ENCODE measurements at regions not wholly inside any gene's neighbourhood (a gene's known extent, or its start where the extent isn't known, plus 50 kb on each side); places are given as distances from the start of the nearest gene placed in this dataset.
"Not testable (repeated sequence)": the region's sequence is repeated elsewhere in the genome, so short reads cannot be mapped to it uniquely, and the experiment has no call there.

DNA sequence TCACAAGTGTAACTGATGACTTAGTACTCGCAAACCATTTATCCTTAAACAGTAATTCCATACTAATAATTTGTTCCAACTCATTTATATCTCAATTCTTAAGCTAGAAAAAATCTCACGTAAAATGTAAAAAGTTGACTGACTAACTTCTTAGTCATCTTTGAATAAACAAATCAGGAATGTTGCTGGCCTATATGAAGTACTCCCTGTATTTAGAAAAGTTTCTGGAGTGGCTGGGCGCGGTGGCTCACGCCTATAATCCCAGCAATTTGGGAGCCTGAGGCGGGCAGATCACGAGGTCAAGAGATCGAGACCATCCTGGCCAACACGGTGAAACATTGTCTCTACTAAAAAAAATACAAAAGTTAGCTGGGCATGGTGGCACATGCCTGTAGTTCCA is 220.6 kb upstream of the FAM240B start:
- not testable (repeated sequence) for DNase-seq

DNA sequence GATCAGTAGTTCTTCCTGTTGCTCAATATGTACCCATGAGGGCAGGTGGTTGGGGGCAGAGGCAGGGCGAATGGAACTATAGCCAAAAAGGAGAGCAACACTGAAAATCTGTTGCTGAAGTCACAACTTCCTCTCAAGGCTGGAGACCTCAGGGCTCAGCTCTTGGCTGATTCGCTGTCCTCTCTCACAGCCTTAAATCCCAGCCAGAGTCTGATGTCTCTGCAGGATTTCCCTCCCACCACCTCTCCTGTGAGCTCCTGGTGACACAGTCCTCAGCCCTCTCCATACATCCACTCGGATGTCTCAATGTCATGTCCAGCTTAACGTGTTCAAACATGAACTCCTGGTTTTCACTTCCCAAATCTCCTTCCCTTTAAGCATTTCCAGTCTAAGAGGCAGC is 218.7 kb upstream of the FAM240B start:
- not testable (repeated sequence) for DNase-seq

DNA sequence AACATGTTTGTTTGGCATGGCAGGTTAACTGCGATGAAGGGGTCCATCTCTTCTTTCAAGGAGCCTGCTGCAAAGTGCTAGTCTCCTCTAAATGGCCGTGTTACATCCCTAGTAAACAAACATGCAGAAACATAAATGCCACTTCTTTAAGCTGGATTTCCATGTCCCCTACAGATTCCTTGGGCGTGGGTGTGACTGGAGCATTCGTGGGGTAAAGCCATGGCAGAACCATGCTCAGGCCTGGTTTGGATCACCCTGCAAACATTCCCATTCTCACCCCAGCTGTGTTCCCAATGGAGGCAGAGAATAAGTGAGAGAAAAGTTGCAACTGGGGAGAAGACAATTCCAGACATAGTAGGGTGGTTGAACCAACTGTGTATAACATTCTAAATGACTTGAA is 208.0 kb upstream of the FAM240B start:
- not testable (repeated sequence) for DNase-seq

DNA sequence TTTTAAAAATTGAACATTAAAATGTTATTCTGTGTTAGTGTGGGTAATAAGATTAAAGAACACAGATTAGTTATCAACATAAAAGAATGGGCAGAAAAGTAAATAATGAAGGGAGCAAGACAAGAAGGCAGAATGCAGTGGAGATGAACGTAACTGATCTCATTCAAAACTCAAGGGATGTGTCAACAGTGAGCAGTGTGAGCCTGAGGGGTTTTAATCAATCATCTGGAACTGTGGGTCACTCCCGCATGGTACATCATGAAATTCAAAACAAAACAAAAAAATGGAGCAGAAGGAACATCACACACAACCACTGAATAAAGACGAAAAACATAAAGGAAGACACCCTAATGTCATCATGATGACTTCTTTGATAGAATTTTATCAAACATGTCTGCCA is 206.6 kb upstream of the FAM240B start:
- DNase-seq, result not testable (repeated sequence)

DNA sequence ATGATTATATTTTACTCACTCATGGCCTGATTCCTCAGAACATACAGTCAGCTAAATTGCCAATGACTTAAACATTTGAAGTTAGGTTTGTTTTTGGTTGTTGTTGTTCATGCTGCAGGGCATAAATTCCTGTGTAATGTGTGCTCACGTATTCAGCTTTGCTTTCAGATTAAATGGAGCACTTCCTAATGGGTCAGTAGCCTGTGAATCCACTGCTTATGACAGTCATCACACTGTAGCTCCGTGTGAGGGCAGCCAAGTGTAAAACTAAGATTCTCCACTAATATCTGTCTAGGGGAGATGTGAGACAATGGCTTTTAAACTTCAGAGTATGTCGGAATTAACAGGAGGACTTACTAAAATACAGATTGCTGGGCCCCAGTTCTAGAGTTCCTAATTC is 201.3 kb upstream of the FAM240B start:
- DNase-seq, result not testable (repeated sequence)

DNA sequence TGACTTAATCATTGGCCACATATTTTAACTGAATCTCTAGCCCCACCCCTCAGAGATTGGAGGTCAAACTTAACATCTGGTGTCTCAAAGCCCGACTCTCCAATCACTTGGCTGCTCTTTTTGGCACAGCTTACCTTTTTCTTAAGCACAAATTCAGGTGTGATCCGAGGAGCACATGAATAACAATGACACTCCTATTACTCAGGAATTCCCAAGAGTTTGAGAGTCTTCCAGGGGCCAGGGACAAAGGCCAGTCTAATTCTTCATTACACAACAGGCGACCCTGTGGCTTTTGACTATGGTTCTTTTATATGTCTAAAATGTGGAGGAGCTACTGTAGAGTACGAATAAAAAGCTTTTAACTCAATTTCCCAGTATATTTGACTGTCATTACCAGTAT is 190.7 kb upstream of the FAM240B start:
- not testable (repeated sequence) for DNase-seq

DNA sequence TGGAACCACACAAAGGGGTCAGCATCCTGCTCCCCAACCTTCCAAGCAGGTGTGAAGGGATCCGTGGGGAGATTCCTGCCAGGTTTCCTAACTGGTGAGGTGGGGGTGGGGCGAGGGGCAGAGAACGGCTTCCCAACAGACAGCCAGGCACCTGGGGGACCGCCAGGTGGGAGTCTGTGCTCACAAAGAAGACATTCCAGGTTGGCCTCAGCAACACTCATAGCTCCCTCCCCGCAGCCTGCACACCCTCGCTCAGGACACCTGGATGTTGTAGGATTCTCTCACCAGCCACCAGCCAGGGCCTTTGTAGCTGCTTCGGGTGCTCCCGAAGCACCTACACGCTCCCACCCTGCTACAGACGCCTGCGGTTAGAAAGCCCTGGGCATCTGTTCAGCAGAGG is 184.8 kb upstream of the FAM240B start:
- DNase-seq, result not testable (repeated sequence)

DNA sequence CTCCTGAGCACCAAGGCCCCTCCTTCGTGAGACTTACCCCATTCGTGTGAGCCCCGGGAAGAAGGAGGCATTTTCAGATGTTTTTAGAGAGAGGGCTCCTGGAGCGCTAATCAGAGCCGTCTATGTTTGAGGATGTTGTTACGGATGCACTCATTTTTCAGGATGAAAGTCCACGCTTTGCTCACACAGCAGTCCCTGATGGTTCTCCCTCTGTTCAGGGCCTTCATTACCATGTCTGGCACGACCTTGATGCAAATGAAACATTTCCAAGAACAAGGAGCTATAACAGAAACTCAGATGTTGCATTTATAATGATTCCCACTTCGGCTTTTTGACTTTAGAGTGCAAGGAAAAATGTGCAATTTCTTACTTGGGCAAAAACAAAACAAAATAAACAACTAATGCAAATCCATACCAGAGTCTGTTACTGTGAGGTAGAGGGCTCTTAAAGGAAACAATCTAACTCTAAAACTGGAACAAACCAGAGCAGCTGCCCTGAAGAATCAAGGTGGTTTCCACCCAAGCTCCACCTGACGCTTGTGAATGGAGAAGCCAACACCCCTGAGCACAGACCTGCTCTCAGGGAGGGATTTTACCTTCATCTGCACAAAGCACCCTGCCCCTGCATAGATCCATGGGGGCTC is 181.7 kb upstream of the FAM240B start:
- DNase-seq, result not testable (repeated sequence)

DNA sequence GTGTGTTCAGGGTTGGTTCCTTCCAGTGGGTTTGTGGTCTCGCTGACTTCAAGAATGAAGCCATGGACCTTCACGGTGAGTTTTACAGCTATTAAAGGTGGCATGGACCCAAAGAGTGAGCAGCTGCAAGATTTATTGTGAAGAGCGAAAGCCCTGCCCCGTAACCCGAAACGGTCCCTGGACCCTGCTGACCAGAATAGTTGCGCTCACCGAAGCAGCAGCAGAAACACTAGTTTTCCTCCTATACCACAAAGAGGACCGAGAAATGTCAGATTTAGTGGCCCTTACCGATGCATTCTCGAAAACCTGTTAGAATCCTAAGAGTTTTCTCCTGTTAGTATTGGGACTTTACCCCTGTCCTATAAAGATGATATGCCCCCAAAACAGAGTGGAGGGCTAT is 176.5 kb upstream of the FAM240B start:
- not testable (repeated sequence) for DNase-seq

DNA sequence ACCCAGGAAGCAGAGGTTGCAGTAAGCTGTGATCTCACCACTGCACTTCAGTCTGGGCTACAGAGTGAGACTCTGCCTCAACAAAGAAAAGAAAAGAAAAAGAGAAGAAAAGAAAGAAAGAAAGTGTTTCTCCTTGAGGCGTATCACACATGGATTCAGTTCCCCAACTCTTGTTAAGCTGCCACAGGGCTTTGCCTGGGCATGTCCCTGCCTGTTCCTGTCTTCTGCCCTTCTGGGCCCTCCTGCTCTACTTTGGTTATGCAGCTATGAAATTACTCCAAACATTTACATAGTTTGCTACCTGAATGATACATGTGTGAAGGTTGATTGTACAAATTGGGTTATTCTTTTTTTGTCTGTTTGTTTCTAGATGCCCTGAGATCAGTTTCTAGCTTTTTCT is 175.3 kb upstream of the FAM240B start:
- DNase-seq, result not testable (repeated sequence)

DNA sequence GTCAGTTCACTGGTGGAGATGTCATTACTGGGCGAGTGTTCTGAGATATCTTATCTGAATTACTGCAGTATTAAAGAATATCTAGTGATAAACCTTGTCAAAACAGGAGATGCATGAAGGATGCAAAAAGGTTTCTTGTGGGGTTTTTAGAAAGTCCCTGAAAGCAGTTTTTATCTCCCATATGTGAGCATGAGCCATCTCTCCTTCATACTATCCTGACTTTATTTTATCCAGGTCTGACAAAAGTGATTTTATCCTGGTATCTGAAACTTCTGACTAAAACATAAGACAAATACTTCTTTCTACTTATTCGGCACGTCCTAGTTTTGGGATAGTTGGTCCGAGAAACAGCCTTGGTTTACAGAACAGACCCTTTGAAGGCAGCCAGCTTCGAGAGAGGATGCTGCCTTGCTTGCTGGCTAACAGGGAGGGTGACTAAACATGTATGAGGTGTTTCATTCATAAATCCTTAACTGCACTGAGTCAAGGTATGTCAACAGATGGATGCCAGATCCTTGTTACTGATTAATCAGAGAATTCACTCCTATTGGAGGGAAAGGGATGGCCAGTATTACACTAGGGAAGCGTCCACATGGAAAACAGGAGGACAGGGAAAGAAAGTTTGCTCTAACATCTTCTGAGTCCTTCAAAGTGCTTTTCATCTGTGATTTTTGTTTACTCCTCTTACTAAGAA is 172.8 kb upstream of the FAM240B start:
- DNase-seq, result not testable (repeated sequence)

DNA sequence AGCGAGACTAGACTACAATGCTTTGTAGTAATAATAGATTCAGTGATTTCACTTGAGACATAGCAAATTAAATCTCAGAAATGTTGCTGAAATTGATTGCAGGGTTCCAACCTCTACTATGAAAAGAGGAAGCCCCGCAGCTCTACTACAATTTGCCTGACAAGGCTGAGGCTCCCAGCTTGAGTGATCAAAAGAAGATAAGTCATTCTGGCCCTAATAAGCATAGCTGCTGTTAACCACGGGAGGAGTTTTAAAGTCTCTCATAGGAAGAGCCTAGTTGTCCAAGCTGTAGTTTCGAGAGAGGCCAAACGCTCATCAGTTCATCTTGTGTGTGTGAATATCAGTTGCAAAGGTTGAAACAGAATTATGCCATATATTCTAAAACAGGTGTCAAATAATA is 166.1 kb upstream of the FAM240B start:
- not testable (repeated sequence) for DNase-seq

DNA sequence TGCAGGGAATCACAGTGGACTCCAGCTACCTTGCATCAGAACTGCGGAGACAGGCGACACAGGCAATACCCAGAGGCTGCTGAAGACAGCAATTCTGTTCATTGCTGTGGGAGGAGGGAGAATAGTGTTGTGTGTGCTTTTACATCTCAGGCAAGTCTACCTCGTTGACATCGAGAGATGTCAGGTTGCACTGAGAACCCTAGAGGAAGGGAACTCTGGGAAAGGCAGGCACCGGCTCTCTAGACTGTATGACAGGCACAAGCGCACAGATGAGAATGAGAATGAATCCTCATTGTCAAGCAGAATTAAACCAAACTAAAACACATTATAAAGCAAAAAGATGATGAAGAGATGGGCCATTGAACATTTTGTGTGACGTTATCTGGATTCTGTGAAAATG is 155.7 kb upstream of the FAM240B start:
- peak; percentile 0 for DNase-seq

DNA sequence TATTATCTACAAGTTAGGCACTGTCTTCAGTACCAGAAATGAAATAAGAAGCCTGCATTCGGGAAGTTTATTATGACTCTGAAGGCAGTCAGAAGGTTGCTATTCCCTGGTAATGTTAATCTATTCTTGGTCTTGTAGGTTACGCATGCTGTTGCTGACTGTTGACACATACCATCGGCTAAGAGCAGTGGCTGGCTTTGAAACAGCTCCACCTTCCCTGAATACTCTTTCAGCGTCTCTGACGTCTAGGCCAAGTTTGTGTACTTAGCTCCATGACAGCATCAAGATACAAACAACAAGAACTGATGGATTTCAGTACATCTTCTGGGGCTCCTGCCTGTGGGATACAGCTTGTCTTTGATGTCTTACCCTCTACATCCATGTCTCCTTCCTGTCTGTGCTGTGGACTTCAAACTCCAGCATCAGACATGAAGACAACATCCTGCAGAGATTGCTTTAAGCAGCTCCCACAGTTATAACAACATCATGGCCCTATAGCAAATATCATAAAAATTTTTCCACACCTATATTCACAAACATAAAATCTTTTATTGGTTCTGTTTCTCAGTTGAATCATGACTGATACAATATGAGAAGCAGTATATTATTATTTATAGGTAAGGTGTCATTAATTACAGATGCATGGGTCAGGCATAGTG is 151.5 kb upstream of the FAM240B start:
- DNase-seq, result not testable (repeated sequence)

DNA sequence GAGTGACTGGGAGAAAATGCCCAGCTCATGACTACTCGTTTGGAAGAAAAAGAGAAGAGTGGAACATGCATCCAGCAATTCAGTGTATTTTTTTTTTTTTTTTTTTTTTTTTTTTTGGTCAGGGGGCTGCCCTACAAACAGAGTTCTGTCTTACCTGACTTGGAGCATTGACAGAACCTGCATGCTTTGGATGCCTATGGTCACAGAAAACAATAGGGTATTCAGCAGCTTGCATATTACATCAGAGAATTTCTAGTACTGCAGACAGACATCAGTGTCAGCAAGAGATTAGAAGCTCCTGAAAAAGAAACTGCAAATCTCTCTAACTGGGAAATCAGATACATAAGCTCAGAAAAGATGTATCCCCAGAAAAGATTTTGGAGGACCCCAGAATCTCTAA is 139.9 kb upstream of the FAM240B start:
- not testable (repeated sequence) for DNase-seq

DNA sequence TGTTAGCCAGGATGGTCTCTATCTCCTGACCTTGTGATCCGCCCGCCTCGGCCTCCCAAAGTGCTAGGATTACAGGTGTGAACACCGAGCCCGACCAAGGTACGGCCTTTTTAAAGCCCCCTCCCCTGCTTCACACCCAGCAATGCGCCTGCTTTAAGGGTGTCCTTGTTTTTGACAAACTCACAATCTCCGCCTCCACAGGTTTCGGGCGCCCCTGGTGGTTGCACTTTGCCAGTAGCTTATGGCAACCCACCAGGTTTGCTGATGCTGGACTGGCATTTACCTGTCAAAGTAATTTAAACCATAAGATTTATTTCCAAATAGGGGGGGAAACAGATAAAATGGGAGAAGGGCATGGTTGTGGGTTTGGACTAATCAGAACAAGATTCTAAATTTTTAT is 129.0 kb upstream of the FAM240B start:
- DNase-seq, result not testable (repeated sequence)

DNA sequence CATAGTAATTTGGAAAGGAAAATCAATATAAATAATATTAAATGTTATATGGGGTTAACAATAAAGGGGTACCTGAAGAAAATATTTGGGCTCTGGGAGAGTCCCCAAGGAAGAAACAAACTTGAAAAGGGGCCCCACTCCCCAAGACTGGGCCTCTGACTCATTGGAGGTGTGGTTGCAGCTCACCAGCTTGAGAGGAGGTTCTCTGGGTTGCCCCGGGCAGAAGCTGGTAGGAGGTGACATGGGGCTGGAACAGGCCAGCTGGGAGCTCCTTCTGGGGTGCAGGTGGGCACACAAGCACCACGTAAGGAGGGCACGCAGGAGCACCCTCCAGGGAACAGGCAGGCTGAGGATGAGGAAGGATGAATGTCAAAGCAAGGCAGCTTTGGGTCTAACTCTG is 120.3 kb upstream of the FAM240B start:
- DNase-seq, result not testable (repeated sequence)

DNA sequence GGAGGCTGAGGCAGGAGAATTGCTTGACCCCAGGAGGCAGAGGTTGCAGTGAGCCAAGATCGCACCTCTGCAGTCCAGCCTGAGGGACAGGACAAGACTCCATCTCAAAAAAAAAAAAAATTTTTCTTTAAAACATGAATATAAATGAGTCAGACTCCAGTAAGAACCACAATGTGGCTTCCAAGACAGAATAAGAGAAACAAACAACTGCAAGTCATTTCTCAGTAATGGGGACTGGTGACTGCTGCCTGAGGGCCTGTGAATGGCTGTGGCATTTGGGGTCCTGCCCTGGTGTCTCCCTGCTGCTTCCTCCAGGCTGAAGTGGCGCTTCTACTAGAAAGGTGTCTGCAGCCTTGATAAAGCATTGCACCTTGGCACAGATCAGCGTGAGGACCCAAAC is 113.8 kb upstream of the FAM240B start:
- not testable (repeated sequence) for DNase-seq

DNA sequence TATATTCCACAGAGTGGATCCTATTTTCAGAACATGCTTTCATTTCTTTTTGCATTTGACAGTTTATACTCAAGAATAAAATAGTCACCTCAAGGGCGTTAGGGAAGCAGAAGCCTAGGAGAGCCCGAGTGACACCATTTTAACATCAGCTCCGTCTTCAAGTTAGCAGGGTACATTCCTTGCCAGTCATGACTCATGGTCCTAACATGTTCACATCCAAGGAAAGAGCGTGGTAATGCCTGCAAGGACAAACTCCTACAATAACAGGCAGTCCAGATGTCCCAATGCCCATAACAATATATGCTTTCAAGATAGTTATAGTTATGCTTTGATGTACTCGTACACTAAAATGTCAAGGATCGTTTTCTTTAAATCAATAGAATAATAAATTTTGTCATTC is 93.9 kb upstream of the FAM240B start:
- DNase-seq, result not testable (repeated sequence)

DNA sequence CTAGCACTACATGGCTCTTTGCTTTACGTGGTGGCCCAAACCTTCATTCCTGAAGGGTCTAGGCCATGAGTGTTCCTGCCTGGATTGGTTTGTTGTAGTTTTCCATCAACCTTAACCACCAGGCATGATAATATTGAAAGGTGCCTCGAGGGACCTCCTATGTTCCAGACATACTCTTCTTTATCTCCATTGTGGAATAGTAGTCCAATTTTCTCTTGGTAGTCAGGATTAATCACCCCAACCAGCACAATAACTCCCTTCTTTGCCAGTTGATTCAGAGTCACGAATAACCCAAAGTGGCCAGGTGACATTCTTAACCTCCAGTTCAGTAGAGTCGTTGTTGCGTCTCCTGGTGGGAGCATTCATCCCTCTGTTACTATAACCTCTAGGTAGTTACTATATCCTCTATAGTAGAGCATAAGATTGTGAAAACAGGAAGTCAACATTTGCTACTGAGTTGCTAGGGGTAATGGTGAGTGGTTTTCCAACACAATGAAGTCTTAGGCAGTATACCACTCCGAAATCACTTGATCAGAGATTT is 88.1 kb upstream of the FAM240B start:
- not testable (repeated sequence) for DNase-seq

DNA sequence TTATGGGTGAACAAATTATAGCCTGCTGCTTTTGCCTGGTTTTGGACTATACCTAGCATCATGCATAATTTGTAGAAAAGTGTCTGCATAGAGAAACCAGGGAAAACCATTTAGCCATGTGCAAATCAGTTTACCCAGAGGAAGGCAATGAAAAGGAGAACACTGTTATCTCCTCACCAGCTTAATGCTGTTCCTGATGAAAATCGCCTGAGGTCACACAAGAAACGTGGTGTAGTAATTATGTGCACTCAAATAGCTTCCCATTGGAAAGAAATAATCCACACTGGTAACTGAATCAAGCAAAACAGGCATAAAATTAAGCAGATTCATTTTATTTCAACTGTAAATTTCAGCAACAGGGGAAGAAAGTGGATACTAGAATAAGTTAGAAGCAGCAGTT is 51.7 kb upstream of the FAM240B start:
- no peak for DNase-seq

All from fibroblast of skin of back (primary cell).